OCI-LY1 (cell line): ENCODE measurements at regions not wholly inside any gene's neighbourhood (a gene's known extent, or its start where the extent isn't known, plus 50 kb on each side); places are given as distances from the start of the nearest gene placed in this dataset.

Experiments used
- H2AFZ ChIP-seq: fragments of 200-600 bp; sonication (generic), shearing (Covaris generic); 2 replicates; pipeline ENCODE4 v1.6.0; 2014; ENCODE audit warnings: antibody characterized with exemption, mild to moderate bottlenecking, low read length
- H3F3A ChIP-seq: fragments of 200-600 bp; sonication (generic), shearing (Covaris generic); 2 replicates; pipeline ENCODE4 v1.6.0; 2014; ENCODE audit warnings: mild to moderate bottlenecking, antibody characterized with exemption, low read length, moderate library complexity; ENCODE audit not compliant: insufficient read depth
- H3K27ac ChIP-seq: fragments of 200-600 bp; sonication (generic); 2 replicates; pipeline ENCODE4 v1.5.1; 2014; ENCODE audit warnings: low read length, mixed run types, mild to moderate bottlenecking, low read depth; ENCODE audit not compliant: poor library complexity, severe bottlenecking
- H3K27me3 ChIP-seq: fragments of 200-600 bp; sonication (generic); 2 replicates; pipeline ENCODE4 v1.6.0; 2014; ENCODE audit warnings: antibody characterized with exemption, mild to moderate bottlenecking, low read length, moderate library complexity; ENCODE audit not compliant: insufficient read depth
- H3K36me3 ChIP-seq: fragments of 200-600 bp; sonication (generic); 2 replicates; pipeline ENCODE4 v1.6.1; 2014; ENCODE audit warnings: mild to moderate bottlenecking, antibody characterized with exemption, low read length, moderate library complexity, mixed read lengths; ENCODE audit not compliant: insufficient read depth
- H3K4me1 ChIP-seq: fragments of 200-600 bp; sonication (generic); 2 replicates; pipeline ENCODE4 v1.5.1; 2014; ENCODE audit warnings: mild to moderate bottlenecking, low read length, moderate library complexity; ENCODE audit not compliant: insufficient read depth, severe bottlenecking
- H3K4me2 ChIP-seq: fragments of 200-600 bp; sonication (generic), shearing (Covaris generic); 2 replicates; pipeline ENCODE4 v1.6.1; 2014; ENCODE audit warnings: low read length
- H3K4me3 ChIP-seq: fragments of 200-600 bp; sonication (generic); 2 replicates; pipeline ENCODE4 v1.5.1; 2014; ENCODE audit warnings: low read length, low read depth, mild to moderate bottlenecking, mixed read lengths; ENCODE audit not compliant: poor library complexity, severe bottlenecking
- H3K79me2 ChIP-seq: fragments of 200-600 bp; shearing (Covaris generic); 2 replicates; pipeline ENCODE4 v1.6.1; 2016; ENCODE audit warnings: mixed run types, low read length, mixed read lengths; ENCODE audit not compliant: insufficient read depth
- H3K9ac ChIP-seq: fragments of 200-600 bp; sonication (generic), shearing (Covaris generic); 2 replicates; pipeline ENCODE4 v1.6.1; 2014; ENCODE audit warnings: mild to moderate bottlenecking, low read length, mixed read lengths
- H3K9me2 ChIP-seq: fragments of 200-600 bp; sonication (generic), shearing (Covaris generic); 2 replicates; pipeline ENCODE4 v1.6.1; 2014; ENCODE audit warnings: low read depth, mild to moderate bottlenecking, low read length, mixed read lengths
- H3K9me3 ChIP-seq: fragments of 200-600 bp; shearing (Covaris generic); 2 replicates; pipeline ENCODE4 v1.6.1; 2014; ENCODE audit warnings: low read length, mixed read lengths
- H4K20me1 ChIP-seq: fragments of 200-600 bp; sonication (generic), shearing (Covaris generic); 2 replicates; pipeline ENCODE4 v1.6.0; 2016; ENCODE audit warnings: mild to moderate bottlenecking, low read length; ENCODE audit not compliant: insufficient read depth
- CTCF ChIP-seq: fragments of 200-600 bp; sonication (generic), shearing (Covaris generic); IDR thresholded peaks from 2 replicates; pipeline ENCODE4 v1.5.1; 2017; ENCODE audit warnings: mild to moderate bottlenecking, antibody characterized with exemption, low read length, moderate library complexity, mixed read lengths
- EZH2 ChIP-seq: fragments of 200-600 bp; sonication (generic), shearing (Covaris generic); IDR thresholded peaks from 2 replicates; pipeline ENCODE4 v1.8.0; 2017; ENCODE audit warnings: borderline replicate concordance, mixed run types, mild to moderate bottlenecking, antibody characterized with exemption, low read length, moderate library complexity, mixed read lengths

- TF ChIP-seq CTCF = no peak
- TF ChIP-seq EZH2 = no peak
- Histone ChIP-seq H3F3A (no peaks in the 10 kb centered on the region), H3K9me2 (no peaks in the 10 kb centered on the region), H2AFZ (no peak overlapping the region), H3K4me3 (no peak overlapping the region), H3K9ac (no peak overlapping the region), H3K4me1 (no peaks in the 10 kb centered on the region), H3K9me3 (no peaks in the 10 kb centered on the region), H3K36me3 (no peaks in the 10 kb centered on the region), H3K79me2 (no peaks in the 10 kb centered on the region), H3K27me3 (no peaks in the 10 kb centered on the region), H3K27ac (no peak overlapping the region), H3K4me2 (no peak overlapping the region), H4K20me1 (no peaks in the 10 kb centered on the region)
Measured at GRCh38 chr2:40896358-40896757, 444.5 kb upstream of the SLC8A1 start.

- no peaks in the 10 kb centered on the region for H3K9me3 ChIP-seq
- TF ChIP-seq CTCF (no peak), EZH2 (no peak)
- no peak overlapping the region for H3K27ac ChIP-seq
- no peaks in the 10 kb centered on the region for H3K36me3 ChIP-seq
- H2AFZ ChIP-seq = no peak overlapping the region
- no peaks in the 10 kb centered on the region for H3K9me2 ChIP-seq
- no peak overlapping the region for H3K4me2 ChIP-seq
- no peaks in the 10 kb centered on the region for H3K79me2 ChIP-seq
- H3K4me3 ChIP-seq = no peak overlapping the region
- no peak overlapping the region for H3K9ac ChIP-seq
- no peaks in the 10 kb centered on the region for H3F3A ChIP-seq
- H3K27me3 ChIP-seq = no peaks in the 10 kb centered on the region
- H4K20me1 ChIP-seq = no peaks in the 10 kb centered on the region
- H3K4me1 ChIP-seq = no peaks in the 10 kb centered on the region
Measured at GRCh38 chr2:40914666-40915065, 462.8 kb upstream of the SLC8A1 start.

GRCh38 chr2:40915651-40916050 lies 463.8 kb upstream of the SLC8A1 start:
- no peak overlapping the region for H3K9ac ChIP-seq
- no peaks in the 10 kb centered on the region for H4K20me1 ChIP-seq
- H3K36me3 ChIP-seq = no peaks in the 10 kb centered on the region
- no peak overlapping the region for H3K4me3 ChIP-seq
- no peak overlapping the region for H3K27ac ChIP-seq
- H2AFZ ChIP-seq = no peak overlapping the region
- H3K4me1 ChIP-seq = no peaks in the 10 kb centered on the region
- no peaks in the 10 kb centered on the region for H3K9me2 ChIP-seq
- TF ChIP-seq CTCF = no peak
- no peak for TF ChIP-seq EZH2
- H3K9me3 ChIP-seq = no peaks in the 10 kb centered on the region
- H3K79me2 ChIP-seq = no peaks in the 10 kb centered on the region
- H3F3A ChIP-seq = no peaks in the 10 kb centered on the region
- no peaks in the 10 kb centered on the region for H3K27me3 ChIP-seq
- no peak overlapping the region for H3K4me2 ChIP-seq
